Stimulated activated CD4-positive, alpha-beta T cell treated with anti-CD3 and anti-CD28 coated beads, TNF-alpha, amount 100 ng/mL, for 48 hours (primary cell): ENCODE measurements at regions not wholly inside any gene's neighbourhood (a gene's known extent, or its start where the extent isn't known, plus 50 kb on each side); places are given as distances from the start of the nearest gene placed in this dataset.
A peak's percentile ranks its signal among the peaks of the same experiment; 100 is the strongest.

ENCODE experiments used
- DNase-seq, 3 donors: peaks; one replicate each; pipeline ENCODE4 v3.0.0-alpha.2; 2020; ENCODE audit warnings: low read depth in 3 of 3

DNA sequence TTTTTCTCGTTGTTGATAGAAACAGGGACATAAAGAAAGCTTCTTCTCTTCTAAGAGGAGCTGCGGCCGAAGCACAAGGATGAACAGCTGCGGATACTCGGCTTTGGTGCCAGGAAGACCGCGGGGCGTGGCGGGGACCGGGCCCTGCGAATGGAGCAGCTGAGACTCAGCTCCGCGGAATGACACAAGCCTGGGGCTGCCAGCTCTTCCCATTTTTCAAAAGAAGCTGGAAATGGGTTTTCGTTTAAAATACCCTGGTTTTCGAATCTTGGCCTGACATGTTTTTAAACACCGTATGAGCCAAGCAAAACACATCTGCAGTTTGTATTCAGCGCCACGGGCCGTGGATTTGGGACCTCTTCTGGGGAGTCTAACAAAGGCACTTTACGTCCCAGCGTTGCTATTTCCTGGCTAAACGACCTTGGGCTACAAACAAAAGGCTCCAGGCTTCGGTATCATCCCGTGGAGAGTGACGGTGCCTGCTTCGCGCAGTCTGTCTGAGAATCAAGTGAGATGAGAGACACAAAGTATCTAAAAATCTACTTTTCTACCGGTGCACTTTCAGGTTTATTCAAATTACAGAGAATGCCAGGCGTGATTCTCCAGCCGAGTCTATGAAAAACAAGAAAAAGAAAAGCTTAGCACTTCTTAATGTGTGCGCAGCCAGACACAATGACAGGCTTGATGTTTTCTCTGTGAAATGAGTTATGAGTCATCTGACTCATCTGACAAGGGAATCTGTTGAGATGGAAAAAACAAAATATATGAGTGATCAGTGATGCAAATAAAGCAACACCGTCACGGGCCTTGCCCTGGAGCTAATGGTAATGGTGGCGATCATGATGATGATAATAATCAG, 114.0 kb upstream of the TMEM132D start:
- DNase-seq = no peak

DNA sequence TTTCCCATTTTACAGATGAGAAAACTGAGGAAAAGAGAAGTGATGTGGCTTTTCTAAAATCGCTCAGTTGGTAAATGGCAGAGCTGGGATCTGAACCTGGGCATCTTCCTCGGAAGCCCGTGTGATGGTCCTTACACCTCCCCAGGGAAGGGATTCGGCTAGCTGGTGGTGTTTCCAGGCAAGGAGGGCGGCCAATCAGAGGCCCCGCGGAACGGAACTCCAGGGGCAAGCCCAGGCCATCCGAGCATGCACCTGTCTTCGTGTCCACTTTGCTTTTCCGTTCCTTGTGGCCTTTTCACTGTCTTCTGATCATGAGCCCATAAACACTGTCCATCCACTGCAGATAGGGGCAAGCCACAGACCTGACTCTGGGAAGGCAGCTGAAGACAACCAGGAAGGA, 114.8 kb upstream of the TMEM132D start:
- DNase-seq = no peak

DNA sequence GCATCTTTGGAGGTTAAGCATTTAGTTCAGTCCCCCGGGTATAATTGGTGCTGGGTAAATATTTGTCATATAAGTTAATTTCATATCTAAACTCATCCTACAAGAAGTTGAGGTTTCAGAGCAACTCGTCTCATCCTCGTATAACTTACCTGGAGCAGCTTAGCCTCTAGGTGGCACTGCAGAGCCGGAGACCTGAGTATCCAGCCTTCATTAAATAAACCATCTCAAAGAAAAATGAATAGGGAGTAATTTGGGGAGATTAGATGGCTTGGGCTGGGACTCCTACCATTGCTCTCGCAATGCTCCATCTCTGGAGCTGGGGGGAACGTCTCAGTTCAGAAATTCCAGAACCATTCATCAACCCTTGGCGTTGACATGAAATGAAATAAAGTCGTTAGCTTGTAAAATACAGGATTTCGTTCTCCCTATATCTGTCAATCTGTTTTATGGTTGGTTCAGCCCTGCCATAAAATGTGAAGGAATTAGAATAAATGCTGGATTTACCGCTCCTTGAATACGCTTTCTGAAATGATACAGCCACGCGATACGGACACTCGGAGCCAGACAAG, 122.9 kb upstream of the TMEM132D start:
- DNase-seq = peak in 2 of 3 donors; percentile 10 to 36

DNA sequence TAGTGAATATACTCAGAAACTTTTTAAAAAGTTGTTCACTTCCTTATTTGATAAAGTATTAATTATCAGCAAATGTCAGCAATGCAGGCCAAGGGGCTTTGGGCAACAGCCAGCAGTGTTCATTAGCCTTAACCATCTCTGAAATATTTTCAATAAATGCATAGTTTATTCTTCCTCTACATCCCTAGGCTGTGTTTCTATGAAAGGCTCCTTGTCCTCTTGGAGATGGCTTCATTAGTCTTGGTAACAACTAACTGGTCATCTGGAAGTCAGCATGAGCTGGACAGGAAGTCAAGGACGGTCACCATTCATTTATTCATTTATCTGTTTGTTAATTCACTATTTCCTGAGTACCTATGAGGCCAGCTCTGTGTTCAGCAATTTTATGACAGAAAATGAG, 124.0 kb upstream of the TMEM132D start:
- no peak for DNase-seq

DNA sequence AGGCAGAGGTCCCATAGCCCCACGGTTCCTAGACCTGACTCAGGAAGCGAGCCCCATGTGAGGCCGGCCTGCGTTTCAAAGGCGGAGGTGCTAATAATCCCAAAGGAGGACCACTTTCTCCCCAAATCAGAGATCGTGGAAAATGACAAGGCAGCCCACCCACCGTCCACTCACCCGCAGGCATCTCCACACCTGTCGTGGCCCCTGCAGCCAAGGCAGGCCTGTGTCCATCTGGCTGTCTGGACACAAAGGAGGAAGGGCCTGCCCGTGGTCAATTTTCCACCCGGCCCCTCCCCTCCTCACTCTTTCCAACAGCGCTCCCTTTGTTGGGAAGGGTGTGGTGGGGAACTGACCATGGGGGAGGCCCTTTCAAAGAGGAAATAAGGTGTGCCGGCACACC, 125.3 kb upstream of the TMEM132D start:
- no peak for DNase-seq

DNA sequence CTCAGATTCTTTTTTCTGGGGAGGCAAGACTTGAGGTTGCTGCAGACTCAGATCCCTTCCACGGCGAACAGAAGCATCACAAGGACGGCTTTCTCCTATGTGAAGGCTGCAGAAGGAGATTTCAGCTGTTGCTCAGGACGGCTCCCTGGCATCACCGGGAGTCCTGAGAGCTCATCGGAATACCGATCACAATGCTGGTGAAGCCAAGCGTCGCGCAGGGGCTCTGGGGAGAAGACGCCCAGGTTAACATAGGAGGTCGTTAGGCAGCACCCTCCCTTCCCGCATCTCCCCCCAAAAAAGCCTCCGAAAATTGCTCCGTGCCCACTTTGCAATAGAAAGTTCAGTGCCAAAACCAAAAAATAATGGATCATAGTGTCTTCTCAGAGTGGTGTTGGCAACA, 127.2 kb upstream of the TMEM132D start:
- DNase-seq = no peak

DNA sequence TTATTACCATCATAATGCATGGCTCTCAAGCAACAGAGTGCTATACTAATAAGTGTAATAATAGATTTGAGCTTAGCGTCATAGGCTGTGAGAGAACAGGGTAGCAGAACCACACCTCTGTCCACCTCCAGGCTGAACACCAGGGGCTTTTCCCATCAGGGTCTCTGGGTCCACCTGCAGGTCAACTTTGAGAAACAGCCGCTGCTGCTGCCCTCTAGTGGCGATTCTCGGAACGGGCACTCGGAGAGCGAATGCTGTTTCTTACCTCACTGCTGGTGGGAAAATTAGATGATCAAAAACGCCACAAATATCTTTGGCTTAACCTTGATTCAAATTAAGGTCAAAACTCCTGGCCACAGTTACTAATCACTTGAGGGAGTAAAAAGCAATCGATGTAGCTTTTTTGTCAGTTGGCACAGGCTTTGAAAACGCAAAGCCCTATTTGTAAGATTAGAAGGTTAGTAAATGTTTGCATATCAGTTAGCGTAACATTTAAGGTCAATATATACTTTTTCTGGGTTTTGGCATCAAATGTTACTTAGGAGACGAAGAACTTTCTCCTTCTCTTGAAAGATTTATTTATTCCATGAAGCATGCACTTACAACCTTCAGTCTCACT, 127.9 kb upstream of the TMEM132D start:
- peak; percentile 33 to 47 (median 44) for DNase-seq

DNA sequence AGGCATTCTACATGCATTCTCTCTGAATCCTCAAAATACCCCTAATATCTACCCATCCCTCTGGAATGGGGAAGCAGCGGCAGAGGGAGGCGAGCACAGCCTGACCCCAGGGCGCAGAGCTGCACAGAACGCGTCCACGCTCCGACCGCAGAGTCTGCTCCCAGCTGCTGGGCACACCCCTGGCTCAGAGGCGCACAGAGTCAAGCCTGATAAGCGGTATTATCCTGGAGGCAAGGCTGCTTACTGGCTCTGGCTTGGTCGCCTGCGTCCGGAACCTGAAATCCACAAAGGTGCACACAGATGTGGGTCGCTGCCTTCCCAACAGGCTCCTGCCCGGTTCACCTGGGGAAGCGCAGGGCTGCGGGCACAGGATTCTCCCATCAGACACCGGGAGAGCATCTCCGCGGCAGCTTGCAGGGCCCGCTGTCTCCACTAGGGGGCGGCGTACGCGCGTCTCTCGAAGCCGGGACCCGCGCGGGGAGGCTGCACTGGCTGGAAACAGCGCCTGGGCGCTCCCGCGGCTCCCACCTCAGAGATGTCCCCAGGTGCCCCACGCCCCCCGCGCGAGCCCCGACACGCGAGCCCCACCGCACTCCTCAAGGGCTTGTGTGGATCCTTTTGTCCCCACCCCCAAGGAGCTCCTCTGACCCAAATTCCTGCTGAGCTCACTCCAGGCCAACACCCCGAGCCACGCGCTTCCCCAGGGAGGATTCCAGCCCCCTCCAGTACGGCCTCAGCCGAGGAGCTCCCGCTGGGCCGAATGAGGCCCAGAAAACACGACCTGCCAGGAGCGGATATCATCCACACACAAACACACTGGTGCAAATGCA, 120.1 kb upstream of the FZD10 start:
- DNase-seq = peak; percentile 26 to 44 (median 40)

DNA sequence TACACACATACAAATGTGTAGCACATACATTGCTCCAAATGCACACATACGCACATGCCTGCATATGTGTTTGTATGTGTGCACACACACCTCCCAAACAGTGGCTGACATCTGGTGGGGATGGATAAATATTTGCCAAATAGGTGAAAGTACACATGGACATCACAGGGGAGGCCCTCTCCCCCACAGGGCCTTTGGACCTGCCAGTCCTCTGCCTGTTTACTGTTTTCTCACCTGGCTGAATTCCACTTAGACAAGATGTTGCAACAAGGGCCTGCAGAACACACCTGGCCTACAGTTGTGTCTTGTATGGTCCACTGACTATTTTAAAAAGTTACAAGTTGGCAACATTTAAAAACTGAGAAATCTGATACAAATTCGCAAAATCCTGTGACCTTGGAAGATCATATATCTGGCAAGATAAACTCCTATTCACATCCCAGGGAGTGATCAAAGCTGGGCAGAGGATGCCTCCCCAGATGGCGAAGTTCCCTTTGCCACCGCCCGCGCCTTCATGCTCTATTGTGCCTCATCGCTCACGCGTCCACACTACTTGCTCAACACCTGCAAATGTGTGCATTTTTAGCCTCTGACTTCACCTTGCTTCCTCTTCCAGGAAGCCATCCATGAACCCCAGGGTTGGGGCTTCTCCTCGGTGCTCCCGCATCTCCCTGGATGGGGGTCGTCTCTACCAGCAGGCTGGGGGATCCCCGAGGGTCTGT, 118.4 kb upstream of the FZD10 start:
- DNase-seq = no peak

DNA sequence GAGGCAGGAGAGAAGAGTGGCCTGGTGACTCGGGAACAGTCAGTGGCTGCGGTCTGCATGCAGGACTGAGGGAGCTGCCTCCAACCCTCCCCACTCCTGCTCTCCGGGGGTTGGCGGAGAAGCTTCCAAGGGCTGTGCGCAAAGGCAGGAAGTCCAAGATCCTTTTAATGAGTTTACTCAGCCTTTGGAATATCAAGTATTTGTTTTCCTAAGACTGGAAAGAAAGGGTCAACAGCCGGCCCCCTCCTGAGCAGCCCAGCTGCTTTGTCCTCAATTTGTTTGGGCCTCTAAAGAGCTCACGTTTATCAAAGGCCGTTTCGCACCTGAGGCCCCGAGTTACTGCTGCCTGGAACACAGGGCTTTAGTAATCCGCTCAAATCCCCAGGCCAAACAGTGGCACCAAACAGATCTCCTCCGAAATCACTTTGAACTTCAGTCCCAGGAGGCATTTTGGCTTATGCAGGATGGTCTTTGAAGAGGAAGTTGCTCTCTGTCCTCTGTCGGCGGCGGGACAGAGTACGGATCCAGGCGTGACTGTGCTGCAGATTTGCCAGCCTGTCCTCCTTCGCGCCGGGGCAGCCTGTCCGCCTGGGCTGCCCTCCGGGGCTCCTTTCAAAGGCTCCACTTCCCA, 117.2 kb upstream of the FZD10 start:
- no peak for DNase-seq

DNA sequence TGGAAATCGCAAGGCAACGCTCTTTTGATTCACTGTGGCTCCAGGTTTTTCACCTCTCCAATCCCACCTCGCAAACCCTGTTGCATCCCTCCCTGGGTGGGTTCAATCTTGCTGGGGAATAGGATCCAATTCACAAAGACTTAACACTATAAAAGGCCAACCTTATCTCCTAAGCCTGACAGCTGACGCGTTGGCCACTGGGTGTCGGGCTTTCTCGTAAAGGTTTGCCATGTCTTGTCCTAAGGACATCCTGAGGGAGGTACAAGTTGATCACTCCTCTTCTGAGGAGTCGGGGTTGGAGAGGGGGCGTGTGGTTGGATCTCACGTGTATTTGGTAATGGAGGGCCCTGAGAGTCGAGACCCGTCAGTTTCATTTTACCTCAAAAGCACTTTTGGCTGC, 112.6 kb upstream of the FZD10 start:
- DNase-seq = no peak

DNA sequence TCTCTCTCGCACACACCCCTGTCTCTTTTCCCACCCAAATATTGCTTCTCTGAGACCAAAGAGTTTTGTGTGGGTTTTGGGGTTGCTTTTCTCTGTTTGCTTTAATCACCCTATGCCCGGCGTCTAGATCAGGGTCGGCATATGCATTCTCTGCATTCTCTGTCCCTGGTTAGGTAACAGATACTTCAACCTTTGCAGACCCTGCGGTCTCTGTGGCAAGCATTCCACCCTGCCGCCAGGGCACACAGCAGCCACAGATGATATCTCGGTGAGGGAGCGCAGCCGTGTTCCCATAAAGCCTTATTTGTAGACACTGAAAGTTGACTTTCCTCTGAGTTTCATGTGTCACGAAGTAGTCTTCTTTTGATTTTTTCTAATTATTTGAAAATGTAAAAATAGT, 110.4 kb upstream of the FZD10 start:
- no peak for DNase-seq

DNA sequence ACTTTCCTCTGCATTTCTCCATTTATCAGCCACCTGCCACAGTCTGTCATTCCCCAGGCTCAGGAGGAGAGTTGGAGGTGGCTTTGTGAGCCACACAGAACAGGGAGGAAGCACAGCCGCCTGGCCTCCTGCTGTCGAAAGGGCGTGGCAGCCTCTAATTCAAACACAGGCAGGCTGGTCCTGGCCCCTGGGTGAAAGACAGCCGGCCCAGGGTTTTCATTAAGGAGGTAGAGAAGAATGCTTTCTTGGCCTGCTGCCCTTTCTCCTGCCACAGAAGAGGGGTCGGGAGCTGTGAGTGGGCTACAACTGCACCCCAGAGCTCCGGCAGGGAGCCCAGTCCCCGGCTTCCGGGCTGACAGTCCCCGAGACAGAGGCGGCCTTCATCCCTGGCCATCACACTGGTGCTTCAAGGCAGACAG, 108.6 kb upstream of the FZD10 start:
- DNase-seq = no peak

DNA sequence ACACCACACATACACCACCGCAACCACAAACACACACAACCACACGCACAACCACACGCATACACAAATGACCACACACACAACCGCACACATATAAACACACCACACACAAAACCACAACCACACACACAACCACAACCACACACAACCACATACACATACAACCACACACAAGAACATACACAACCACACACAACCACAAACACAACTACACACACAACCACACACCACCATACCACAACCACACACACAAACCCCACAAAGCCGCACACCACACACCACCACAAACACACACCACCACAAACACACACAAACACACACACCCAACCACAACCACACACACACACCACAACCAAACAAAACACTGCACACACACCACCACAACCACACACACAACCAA, 107.5 kb upstream of the FZD10 start:
- DNase-seq = no peak

DNA sequence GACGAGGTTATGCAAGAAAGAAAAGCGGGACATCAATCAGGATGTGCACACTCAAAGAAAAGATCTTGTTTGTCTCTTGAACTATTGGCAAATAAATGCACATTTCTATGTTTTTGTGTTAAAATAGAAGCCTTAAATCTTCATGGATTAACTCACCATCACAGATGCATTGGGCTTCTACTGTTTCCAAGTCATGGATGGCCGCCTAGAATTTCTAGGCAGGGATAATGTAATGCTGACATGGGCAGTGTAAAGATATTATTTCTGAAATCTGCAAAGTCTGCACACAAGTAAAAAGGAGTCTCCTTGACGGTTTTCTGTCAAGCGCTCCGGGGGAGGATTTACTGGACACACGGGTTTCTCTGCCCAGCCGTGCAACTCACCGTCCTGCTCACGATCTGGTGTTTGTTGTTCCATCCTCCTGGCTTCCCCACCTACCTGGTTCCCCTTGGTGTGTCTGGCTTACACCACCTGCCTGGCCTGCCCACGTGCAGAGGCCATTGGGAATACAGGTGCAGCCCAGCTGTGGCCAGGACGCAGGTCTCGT, 103.3 kb upstream of the FZD10 start:
- DNase-seq = no peak

DNA sequence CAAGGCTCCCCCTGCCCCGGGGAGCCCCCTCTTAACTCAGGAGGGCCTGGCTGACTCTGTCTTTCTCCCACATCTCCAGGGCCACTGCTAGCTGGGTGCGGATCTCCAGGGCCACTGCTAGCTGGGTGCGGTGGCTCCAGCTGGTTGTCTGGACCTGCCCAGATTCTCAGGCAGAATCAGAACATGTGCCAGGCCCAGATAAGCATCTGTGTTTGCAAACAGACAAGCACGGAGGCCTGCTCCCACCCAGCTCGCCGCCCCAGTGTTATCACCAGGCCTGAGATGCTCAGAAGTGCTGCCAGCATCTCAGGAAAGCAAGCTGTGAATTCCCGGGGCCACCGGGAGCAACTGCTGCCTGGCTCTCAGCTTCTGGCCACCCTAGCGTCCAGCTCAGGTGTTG, 98.4 kb upstream of the FZD10 start:
- no peak for DNase-seq

DNA sequence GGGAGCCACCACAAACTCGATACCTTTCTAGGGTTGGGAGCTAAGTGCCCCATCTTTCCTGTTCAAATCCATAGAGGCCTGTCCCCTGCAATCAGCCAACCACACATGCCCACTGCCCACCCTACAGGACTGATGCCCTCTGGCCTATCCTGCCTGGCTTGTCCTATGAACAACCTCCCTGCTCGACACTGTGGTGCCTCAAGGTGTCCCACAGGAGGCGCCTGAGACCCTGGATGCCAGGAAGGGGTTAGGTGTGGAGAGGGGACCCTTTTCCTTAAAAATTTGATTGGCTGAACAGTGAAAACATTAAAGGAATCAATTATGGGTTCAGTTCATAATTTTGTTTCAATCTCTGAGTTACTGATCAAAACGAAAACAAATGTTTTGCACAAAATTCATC, 97.3 kb upstream of the FZD10 start:
- no peak for DNase-seq

DNA sequence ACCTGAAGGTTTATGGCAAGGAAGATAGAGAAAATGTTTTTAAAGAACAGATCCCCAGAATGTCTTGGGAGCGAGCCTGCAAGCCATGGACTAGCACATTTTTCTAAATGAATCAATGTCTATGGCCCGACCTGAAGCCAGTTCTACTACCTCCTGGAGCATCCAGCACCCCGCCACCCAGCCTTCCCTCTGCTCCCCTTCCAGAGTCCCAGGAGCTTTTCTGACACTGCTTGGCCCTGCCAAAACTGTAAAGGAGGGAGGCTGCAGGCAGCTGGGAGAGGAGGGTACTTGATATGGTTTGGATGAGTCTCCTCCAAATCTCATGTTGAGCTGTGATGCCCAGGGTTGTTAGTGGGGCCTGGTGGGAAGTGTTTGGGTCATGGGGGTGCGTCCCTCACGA, 95.5 kb upstream of the FZD10 start:
- no peak for DNase-seq

DNA sequence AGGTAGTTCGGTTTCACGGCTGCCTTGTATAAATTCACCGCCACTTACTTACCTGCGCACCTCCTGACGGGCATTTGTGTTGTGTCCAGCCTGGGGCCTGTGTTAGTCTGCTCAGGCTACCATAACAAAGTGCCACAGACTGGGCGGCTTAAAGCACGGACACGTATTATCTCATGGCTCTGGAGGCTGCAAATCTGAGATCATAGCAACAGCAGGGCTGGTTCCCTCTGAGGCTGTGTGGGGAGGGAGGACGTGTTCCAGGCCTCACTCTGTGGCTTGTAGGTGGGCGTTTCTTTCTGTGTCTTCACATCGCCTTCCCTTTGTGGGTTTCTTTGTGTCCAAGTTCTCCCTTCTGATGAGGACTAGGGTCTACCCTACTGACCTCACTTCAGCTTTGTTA, 93.5 kb upstream of the FZD10 start:
- no peak for DNase-seq

DNA sequence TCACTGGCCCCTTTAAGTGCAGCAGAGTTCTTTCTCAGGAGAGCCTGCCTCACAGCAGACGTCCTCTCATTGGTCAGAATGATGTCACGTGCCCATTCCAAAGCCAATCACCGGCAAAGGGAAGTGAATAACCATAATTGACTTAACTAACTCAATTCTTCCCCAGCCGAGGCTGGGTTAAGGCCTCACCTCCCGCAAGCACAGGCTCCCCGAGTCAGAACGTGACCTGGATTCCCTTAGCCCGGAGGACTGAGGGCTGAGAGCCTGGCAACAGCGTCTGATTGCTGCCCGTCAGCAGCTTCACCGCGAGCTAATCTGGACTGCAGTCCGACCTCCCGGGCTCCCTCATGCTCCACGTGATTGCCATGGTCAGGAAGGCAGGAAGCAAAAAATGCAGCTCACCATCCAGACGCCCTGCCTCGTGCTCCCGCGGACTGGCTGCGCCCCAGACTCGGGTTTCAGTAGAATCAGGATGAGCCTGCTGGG, 92.1 kb upstream of the FZD10 start:
- no peak for DNase-seq

DNA sequence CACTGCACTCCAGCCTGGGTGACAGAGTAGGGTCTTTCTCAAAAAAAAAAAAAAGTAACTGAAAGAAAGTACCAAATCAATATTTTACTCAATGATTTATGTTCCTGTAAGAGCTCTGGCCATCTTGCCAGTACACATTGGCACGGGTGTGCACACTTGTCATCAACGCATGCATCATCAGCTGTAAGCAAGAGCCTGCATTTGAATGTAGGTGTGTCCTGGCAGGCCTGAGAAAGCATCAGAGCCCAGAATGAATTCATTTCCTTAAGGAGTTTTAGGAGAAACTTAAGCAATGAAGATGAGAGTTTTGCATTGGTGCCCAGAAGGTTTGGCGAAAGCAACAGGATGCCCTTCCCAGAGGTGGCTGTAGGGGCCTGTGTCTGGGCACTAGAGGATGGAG, 88.5 kb upstream of the FZD10 start:
- DNase-seq = no peak
